Nephron (organoid): ENCODE measurements at regions not wholly inside any gene's neighbourhood (a gene's known extent, or its start where the extent isn't known, plus 50 kb on each side); places are given as distances from the start of the nearest gene placed in this dataset.

ENCODE experiments used
- H3K27ac Mint-ChIP-seq, 3 experiments: 2 replicates each; pipeline ENCODE4 v1.8.0; 2020; ENCODE audit warnings: mixed read lengths in 3 of 3, mild to moderate bottlenecking in 2 of 3, moderate library complexity in 1 of 3
- H3K27me3 Mint-ChIP-seq: 2 replicates; pipeline ENCODE4 v1.8.0; 2021; ENCODE audit warnings: low read depth, mild to moderate bottlenecking, moderate library complexity, mixed read lengths
- H3K36me3 Mint-ChIP-seq: 2 replicates; pipeline ENCODE4 v1.8.0; 2020; ENCODE audit warnings: low read depth, mixed read lengths
- H3K4me1 Mint-ChIP-seq: 2 replicates; pipeline ENCODE4 v1.8.0; 2020; ENCODE audit warnings: mixed read lengths
- H3K4me3 Mint-ChIP-seq, 3 experiments: 2 replicates each; pipeline ENCODE4 v1.8.0; 2020; ENCODE audit warnings: mild to moderate bottlenecking in 3 of 3, mixed read lengths in 3 of 3, moderate library complexity in 2 of 3
- H3K9me3 Mint-ChIP-seq: 2 replicates; pipeline ENCODE4 v1.8.0; 2020; ENCODE audit warnings: mixed read lengths
- CTCF ChIP-seq, 3 experiments: fragments of 200-600 bp; sonication (generic); IDR thresholded peaks; one replicate each; pipeline ENCODE4 v1.5.0; 2021; ENCODE audit warnings: antibody characterized with exemption in 3 of 3; ENCODE audit not compliant: unreplicated experiment in 3 of 3

- Mint-ChIP-seq H3K27ac (peak overlapping the region; percentile 5 to 50 (median 17)), H3K27me3 (no peaks in the 10 kb centered on the region), H3K4me1 (peaks cover 14% of the 10 kb centered on the region), H3K9me3 (no peaks in the 10 kb centered on the region), H3K4me3 (no peak overlapping the region), H3K36me3 (no peaks in the 10 kb centered on the region)
- no peak for TF ChIP-seq CTCF (IDR thresholded peaks at IDR 0.05; ENCODE audit: unreplicated experiment in 3 of 3)
These were observed 405.8 kb downstream of the EPHA4 start for GRCh38 chr2:221166292-221166691.

GRCh38 chr2:221167561-221167960 is 404.5 kb downstream of the EPHA4 start:
- Mint-ChIP-seq H3K4me3 (no peak overlapping the region), H3K9me3 (no peaks in the 10 kb centered on the region), H3K4me1 (peaks cover 14% of the 10 kb centered on the region), H3K27me3 (no peaks in the 10 kb centered on the region), H3K36me3 (no peaks in the 10 kb centered on the region), H3K27ac (no peak overlapping the region)
- no peak for TF ChIP-seq CTCF (IDR thresholded peaks at IDR 0.05; ENCODE audit: unreplicated experiment in 3 of 3)

GRCh38 chr2:221169724-221170123 is 402.4 kb downstream of the EPHA4 start:
- Mint-ChIP-seq H3K4me3 (no peak overlapping the region), H3K9me3 (no peaks in the 10 kb centered on the region), H3K27ac (no peak overlapping the region), H3K36me3 (no peaks in the 10 kb centered on the region), H3K4me1 (peaks cover 8% of the 10 kb centered on the region), H3K27me3 (no peaks in the 10 kb centered on the region)
- no peak for TF ChIP-seq CTCF (IDR thresholded peaks at IDR 0.05; ENCODE audit: unreplicated experiment in 3 of 3)

- H3K9me3 Mint-ChIP-seq = no peaks in the 10 kb centered on the region
- peaks cover 8% of the 10 kb centered on the region for H3K4me1 Mint-ChIP-seq
- H3K36me3 Mint-ChIP-seq = no peaks in the 10 kb centered on the region
- H3K27me3 Mint-ChIP-seq = no peaks in the 10 kb centered on the region
- H3K27ac Mint-ChIP-seq = no peak overlapping the region
- TF ChIP-seq CTCF (IDR thresholded peaks at IDR 0.05; ENCODE audit: unreplicated experiment in 3 of 3) = no peak
- no peak overlapping the region for H3K4me3 Mint-ChIP-seq
These were observed 401.6 kb downstream of the EPHA4 start for GRCh38 chr2:221170548-221170947.

- no peak overlapping the region for H3K27ac Mint-ChIP-seq
- TF ChIP-seq CTCF (IDR thresholded peaks at IDR 0.05; ENCODE audit: unreplicated experiment in 3 of 3) = no peak
- H3K36me3 Mint-ChIP-seq = no peaks in the 10 kb centered on the region
- peaks cover 6% of the 10 kb centered on the region for H3K9me3 Mint-ChIP-seq
- no peaks in the 10 kb centered on the region for H3K27me3 Mint-ChIP-seq
- no peak overlapping the region for H3K4me3 Mint-ChIP-seq
- peaks cover 3% of the 10 kb centered on the region for H3K4me1 Mint-ChIP-seq
These were observed 395.4 kb downstream of the EPHA4 start for GRCh38 chr2:221176667-221177066.

GRCh38 chr2:221178139-221178538 is 394.0 kb downstream of the EPHA4 start:
- Mint-ChIP-seq H3K27ac (no peak overlapping the region), H3K27me3 (no peaks in the 10 kb centered on the region), H3K4me1 (peaks cover 3% of the 10 kb centered on the region), H3K36me3 (no peaks in the 10 kb centered on the region), H3K4me3 (no peak overlapping the region), H3K9me3 (peaks cover 6% of the 10 kb centered on the region)
- TF ChIP-seq CTCF (IDR thresholded peaks at IDR 0.05; ENCODE audit: unreplicated experiment in 3 of 3) = no peak
